Prostate gland (tissue), 2 donors: ENCODE measurements at regions not wholly inside any gene's neighbourhood (a gene's known extent, or its start where the extent isn't known, plus 50 kb on each side); places are given as distances from the start of the nearest gene placed in this dataset.

Source experiments
- DNase-seq: peaks from one replicate; pipeline ENCODE4 v3.0.0-alpha.2; 2019; ENCODE audit warnings: low spot score
- H3K27ac ChIP-seq, 2 donors: fragments of 200-600 bp; sonication (generic); 2 replicates each; pipeline ENCODE4 v1.5.1; 2017 to 2019
- H3K27me3 ChIP-seq: fragments of 200-600 bp; sonication (generic); replicated peaks from 2 replicates; pipeline ENCODE4 v1.5.1; 2019; ENCODE audit not compliant: insufficient read depth
- H3K36me3 ChIP-seq, 2 donors: fragments of 200-600 bp; sonication (generic); 1 replicate in 1 of 2; 2 replicates in 1 of 2; pipeline versions ENCODE4 v1.5.1 to v1.8.1; 2017 to 2019
- H3K4me1 ChIP-seq: fragments of 200-600 bp; sonication (generic); replicated peaks from 2 replicates; pipeline ENCODE4 v1.5.1; 2019
- H3K4me3 ChIP-seq, 2 donors: fragments of 200-600 bp; sonication (generic); 2 replicates each; pipeline ENCODE4 v1.5.1; 2017 to 2019
- H3K9me3 ChIP-seq: fragments of 200-600 bp; sonication (generic); 2 replicates; pipeline ENCODE4 v1.5.1; 2017
- POLR2A ChIP-seq: fragments of 450-650 bp; IDR thresholded peaks from one replicate; pipeline ENCODE4 v1.6.1; 2016; ENCODE audit warnings: antibody characterized with exemption, mild to moderate bottlenecking
- POLR2AphosphoS5 ChIP-seq: sonication (generic); formaldehyde crosslinking; IDR thresholded peaks from one replicate; pipeline ENCODE4 v1.6.1; 2017; ENCODE audit warnings: antibody characterized with exemption
- WGBS: methylation state at CpG from one replicate; pipeline ENCODE4 v1.1.5; 2018; 5-methylcytosine and 5-hydroxymethylcytosine counted together
- intact Hi-C: fragments of 100-400 bp; cut with DNase I; formaldehyde crosslinking; loops from one replicate; pipeline ENCODE4 v1.14.2; 2022
- TF ChIP-seq, protein P1 (sequence below), 4 experiments: fragments of 200-600 bp in 2 of 4; fragments of 450-650 bp in 2 of 4; sonication (generic) in 2 of 4; IDR thresholded peaks; 1 replicate in 3 of 4; 2 replicates in 1 of 4; pipeline ENCODE4 v1.5.1; 2016 to 2019; ENCODE audit warnings: antibody characterized with exemption in 4 of 4, mild to moderate bottlenecking in 2 of 4, moderate library complexity in 2 of 4

DNA sequence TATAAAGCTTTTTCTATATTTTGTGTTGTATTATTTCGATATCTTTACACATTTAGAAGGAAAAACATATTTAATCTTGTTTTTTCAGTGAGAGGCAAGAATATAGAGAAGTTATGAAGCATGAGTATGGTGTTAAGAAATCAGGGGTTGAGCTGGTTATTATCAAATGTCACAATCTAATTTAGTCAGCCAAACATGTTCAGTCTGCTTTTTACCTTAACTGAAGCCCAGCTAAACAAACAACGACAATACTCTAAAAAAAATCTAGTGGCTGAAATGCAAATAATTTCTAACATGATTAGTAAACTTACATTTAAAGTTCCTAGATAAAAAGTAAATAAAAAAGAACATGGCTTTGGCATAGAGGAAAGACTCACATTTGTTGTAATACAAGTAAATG lies 433.8 kb upstream of the NRSN1 start:
- 29% methylated on average over 2 of the region's 2 CpGs for WGBS
- no peaks in the 10 kb centered on the region for H3K9me3 ChIP-seq
- no peak overlapping the region for H3K27ac ChIP-seq

DNA sequence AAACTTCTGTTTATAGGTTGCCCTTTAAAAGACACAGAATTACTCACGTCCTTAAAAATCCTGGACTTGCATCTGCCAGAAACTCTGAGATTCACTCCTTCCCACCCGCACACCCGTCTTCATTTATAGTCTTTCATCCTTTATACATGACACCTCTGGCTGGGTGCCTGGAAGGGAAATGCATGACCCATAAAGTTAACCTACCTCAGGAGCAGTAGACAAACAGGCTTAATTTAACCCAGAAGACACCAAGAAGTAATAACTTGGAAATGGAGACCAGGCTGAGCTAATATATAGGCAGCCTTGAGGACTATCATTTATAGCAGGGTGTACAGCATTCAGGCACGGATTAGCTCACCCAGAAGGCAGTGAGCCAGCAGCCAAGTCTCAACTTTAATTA lies 429.0 kb upstream of the NRSN1 start:
- TF ChIP-seq, protein P1, sequence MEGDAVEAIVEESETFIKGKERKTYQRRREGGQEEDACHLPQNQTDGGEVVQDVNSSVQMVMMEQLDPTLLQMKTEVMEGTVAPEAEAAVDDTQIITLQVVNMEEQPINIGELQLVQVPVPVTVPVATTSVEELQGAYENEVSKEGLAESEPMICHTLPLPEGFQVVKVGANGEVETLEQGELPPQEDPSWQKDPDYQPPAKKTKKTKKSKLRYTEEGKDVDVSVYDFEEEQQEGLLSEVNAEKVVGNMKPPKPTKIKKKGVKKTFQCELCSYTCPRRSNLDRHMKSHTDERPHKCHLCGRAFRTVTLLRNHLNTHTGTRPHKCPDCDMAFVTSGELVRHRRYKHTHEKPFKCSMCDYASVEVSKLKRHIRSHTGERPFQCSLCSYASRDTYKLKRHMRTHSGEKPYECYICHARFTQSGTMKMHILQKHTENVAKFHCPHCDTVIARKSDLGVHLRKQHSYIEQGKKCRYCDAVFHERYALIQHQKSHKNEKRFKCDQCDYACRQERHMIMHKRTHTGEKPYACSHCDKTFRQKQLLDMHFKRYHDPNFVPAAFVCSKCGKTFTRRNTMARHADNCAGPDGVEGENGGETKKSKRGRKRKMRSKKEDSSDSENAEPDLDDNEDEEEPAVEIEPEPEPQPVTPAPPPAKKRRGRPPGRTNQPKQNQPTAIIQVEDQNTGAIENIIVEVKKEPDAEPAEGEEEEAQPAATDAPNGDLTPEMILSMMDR (IDR thresholded peaks at IDR 0.05): no peak
- no peak for TF ChIP-seq POLR2A
- TF ChIP-seq POLR2AphosphoS5: no peak
- Histone ChIP-seq H3K9me3 (no peaks in the 10 kb centered on the region), H3K27me3 (no peaks in the 10 kb centered on the region), H3K27ac (no peak overlapping the region), H3K4me3 (no peak overlapping the region), H3K4me1 (no peaks in the 10 kb centered on the region), H3K36me3 (no peaks in the 10 kb centered on the region)
- 5% methylated on average over 4 of the region's 4 CpGs for WGBS
- peak; percentile 35 for DNase-seq
- intact Hi-C loops: no loop called here

More for the DNA sequence above, 433.8 kb upstream of the NRSN1 start:
- H3K36me3 ChIP-seq: no peaks in the 10 kb centered on the region
- H3K27me3 ChIP-seq: no peaks in the 10 kb centered on the region
- TF ChIP-seq POLR2A (no peak), POLR2AphosphoS5 (peak; percentile 87)
- intact Hi-C loops: no loop called here
- peaks cover 4% of the 10 kb centered on the region for H3K4me1 ChIP-seq
- no peak overlapping the region for H3K4me3 ChIP-seq
- peak; percentile 14 for DNase-seq

DNA sequence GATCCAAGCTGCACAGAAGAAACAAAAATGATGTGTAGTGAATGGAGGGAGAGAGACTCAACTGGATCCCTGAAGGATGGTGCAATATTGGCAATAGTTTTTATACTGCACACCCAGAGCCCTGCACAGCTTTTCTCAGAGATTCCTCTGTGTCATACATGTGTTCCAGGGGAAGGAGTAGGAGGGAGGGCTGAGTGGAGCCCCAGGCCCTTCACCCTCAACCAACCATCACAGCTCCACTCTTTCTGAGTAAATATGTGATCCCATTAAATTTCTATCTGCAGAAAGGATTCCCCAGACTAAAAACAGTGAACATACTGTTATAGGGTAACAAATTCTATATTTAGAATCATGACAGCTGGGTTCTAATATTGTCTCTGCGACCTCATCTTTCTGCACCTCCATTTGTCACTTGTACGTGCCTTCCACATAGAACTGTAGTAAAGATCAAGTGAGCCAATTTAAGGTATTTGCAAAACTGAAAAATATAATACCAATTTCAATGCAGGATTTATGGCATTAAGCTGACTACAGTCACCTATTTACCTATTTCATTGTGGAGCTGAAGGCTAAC lies 421.4 kb upstream of the NRSN1 start:
- DNase-seq: no peak
- Histone ChIP-seq H3K27me3 (no peaks in the 10 kb centered on the region), H3K4me3 (no peak overlapping the region), H3K4me1 (no peaks in the 10 kb centered on the region), H3K36me3 (no peaks in the 10 kb centered on the region), H3K9me3 (no peaks in the 10 kb centered on the region), H3K27ac (no peak overlapping the region)
- WGBS: 66% methylated on average over 2 of the region's 2 CpGs
- intact Hi-C loops: no loop called here
- TF ChIP-seq POLR2A (no peak), POLR2AphosphoS5 (no peak)
- TF ChIP-seq, protein P1 (IDR thresholded peaks at IDR 0.05): no peak

DNA sequence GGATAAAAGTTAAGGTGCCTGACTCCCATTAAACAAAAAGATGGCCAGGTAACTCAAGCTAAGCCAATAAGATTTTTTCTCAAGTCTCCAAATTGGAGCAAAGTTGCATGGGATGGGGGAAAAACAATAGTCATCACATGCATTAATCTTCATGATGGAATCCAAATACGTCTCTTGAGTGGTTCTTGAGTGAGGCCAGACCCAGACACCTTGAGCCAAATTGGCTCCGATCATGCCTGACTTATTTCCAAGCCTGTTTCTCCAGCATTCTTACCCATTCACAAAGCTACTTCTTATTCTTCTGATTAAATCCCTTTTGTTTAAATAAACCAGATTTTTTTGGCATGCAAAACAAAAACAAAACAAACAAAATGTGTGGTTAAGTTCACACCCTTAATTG lies 420.3 kb upstream of the NRSN1 start:
- Histone ChIP-seq H3K36me3 (no peaks in the 10 kb centered on the region), H3K27ac (no peak overlapping the region), H3K9me3 (no peaks in the 10 kb centered on the region), H3K4me3 (no peak overlapping the region), H3K4me1 (no peaks in the 10 kb centered on the region), H3K27me3 (no peaks in the 10 kb centered on the region)
- DNase-seq: no peak
- intact Hi-C loops: no loop called here
- TF ChIP-seq POLR2A: no peak
- no peak for TF ChIP-seq POLR2AphosphoS5
- TF ChIP-seq, protein P1 (IDR thresholded peaks at IDR 0.05): no peak
- WGBS: 59% methylated on average over 2 of the region's 2 CpGs

DNA sequence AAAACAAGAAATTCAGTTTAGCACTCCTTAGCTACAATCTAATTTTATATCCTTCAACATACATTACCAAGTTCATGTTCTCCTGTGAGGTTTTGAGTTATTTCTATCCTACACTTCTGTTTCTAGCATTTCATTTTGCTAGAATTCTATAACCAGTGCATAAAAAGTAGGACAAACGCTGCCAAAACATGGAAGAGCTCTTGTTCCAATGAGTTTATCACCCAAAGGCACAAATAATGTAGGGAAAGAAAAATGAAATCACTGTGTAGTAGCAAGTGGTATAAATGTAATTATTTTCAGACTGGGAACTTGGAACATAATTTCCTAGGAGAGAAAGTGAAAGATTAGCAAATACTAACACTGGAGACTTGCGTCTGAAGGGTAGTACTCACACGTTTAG lies 413.3 kb upstream of the NRSN1 start:
- Histone ChIP-seq H3K4me3 (no peak overlapping the region), H3K27ac (no peak overlapping the region), H3K4me1 (peaks cover 3% of the 10 kb centered on the region), H3K27me3 (no peaks in the 10 kb centered on the region), H3K9me3 (no peaks in the 10 kb centered on the region), H3K36me3 (no peaks in the 10 kb centered on the region)
- DNase-seq: no peak
- TF ChIP-seq, protein P1 (IDR thresholded peaks at IDR 0.05): no peak
- TF ChIP-seq POLR2AphosphoS5 (no peak), POLR2A (no peak)
- WGBS: 88% methylated on average over 3 of the region's 3 CpGs
- intact Hi-C loops: no loop called here
